Breast epithelium (tissue), 4 donors: ENCODE measurements at regions not wholly inside any gene's neighbourhood (a gene's known extent, or its start where the extent isn't known, plus 50 kb on each side); places are given as distances from the start of the nearest gene placed in this dataset.

Source experiments
- DNase-seq, 2 donors: peaks; one replicate each; pipeline ENCODE4 v3.0.0-alpha.2; 2019; ENCODE audit warnings: low spot score in 2 of 2
- H3K27ac ChIP-seq, 2 donors: fragments of 200-600 bp; sonication (generic) in 1 of 2; one replicate each; pipeline ENCODE4 v1.5.1; 2016 to 2019; ENCODE audit warnings: mild to moderate bottlenecking in 1 of 2
- H3K27me3 ChIP-seq, 2 donors: fragments of 200-600 bp; sonication (generic) in 1 of 2; one replicate each; pipeline versions ENCODE4 v1.5.1 to v1.6.0; 2017 to 2019; ENCODE audit warnings: control low read depth in 1 of 2, mild to moderate bottlenecking in 1 of 2
- H3K36me3 ChIP-seq: fragments of 200-600 bp; one replicate; pipeline ENCODE4 v1.5.1; 2019
- H3K4me1 ChIP-seq, 2 donors: fragments of 200-600 bp; sonication (generic); one replicate each; pipeline ENCODE4 v1.5.1; 2016 to 2019; ENCODE audit warnings: control low read depth in 1 of 2
- H3K4me3 ChIP-seq, 3 donors: fragments of 200-600 bp; sonication (generic); 1 replicate in 2 of 3; 2 replicates in 1 of 3; pipeline ENCODE4 v1.5.1; 2016 to 2019; ENCODE audit warnings: mild to moderate bottlenecking in 3 of 3, moderate library complexity in 2 of 3
- H3K9me3 ChIP-seq, 2 donors: fragments of 200-600 bp; sonication (generic) in 1 of 2; one replicate each; pipeline ENCODE4 v1.5.1; 2016 to 2019; ENCODE audit warnings: control low read depth in 1 of 2
- POLR2A ChIP-seq: fragments of 450-650 bp; IDR thresholded peaks from one replicate; pipeline ENCODE4 v1.6.1; 2016; ENCODE audit warnings: antibody characterized with exemption, mild to moderate bottlenecking, moderate library complexity
- POLR2AphosphoS5 ChIP-seq, 3 donors: sonication (generic); formaldehyde crosslinking; IDR thresholded peaks; one replicate each; pipeline ENCODE4 v1.6.1; 2017; ENCODE audit warnings: antibody characterized with exemption in 3 of 3
- intact Hi-C: fragments of 100-400 bp; cut with DNase I; formaldehyde crosslinking; loops from one replicate; pipeline ENCODE4 v1.15.1; 2023; ENCODE audit warnings: low total_unique reads
- TF ChIP-seq, protein P1 (sequence below), 3 donors: fragments of 450-650 bp; IDR thresholded peaks; one replicate each; pipeline ENCODE4 v1.5.1; 2016 to 2017; ENCODE audit warnings: antibody characterized with exemption in 3 of 3, mild to moderate bottlenecking in 3 of 3, moderate library complexity in 3 of 3

DNA sequence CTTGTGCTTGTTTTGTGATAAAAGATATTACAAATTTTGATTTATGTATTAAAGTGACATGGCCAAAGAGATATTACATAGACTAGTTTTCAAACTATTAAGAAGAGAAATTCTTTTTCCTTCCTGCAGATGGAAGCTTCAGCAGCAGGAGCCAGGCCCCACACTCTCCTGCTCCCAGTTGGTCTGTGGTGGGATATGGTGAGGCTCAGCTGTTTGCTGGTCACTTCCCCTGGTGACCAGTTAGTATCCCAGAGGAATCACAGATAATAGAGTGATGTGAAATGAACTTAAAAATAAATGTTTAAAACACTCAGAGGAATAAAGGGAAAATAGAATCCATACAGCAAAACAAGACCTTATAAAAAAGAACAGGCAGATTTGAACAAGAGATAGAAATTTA is 154.7 kb downstream of the KTN1 start:
- no peak for DNase-seq
- intact Hi-C loops, result no loop called here

DNA sequence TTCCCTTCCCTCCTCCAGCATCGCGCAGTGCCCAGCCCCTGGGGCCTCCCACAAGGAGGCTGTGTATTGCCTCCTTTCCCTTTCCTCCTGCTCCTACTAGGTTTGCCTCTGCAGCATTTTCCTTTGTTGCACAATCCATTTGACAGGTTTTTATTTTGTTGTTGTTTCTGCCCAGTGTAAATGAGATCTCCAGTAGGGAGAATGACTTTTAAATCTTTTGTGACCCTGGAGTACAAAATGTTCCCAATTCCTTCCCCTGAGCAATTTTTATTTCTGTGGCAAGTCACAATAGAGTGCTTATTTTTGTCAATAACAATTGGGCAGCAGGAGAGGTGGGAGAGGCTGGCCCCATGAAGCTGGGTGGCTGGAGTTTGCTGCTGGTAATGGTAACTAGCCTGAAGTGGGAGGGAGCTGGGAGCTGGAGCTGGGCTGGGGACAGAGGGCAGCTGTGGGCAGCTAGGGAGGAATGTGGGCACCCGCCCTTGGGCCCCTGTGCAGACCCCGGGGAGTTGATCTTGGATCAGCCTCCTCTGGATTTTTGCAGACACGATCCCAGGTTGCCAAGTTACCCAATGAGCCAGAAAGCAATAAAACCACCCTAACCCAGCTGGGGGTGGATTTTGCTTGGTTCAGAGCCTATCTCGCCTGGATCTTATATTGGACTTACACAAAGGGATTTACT is 160.1 kb downstream of the KTN1 start:
- H3K27me3 ChIP-seq, result no peaks in the 10 kb centered on the region
- no peaks in the 10 kb centered on the region for H3K36me3 ChIP-seq
- no peak overlapping the region for H3K4me3 ChIP-seq
- peak overlapping the region; percentile 70 to 77 for H3K27ac ChIP-seq
- H3K9me3 ChIP-seq, result no peaks in the 10 kb centered on the region
- peak in 1 of 2 donors; percentile 55 for DNase-seq
- TF ChIP-seq POLR2AphosphoS5 (IDR thresholded peaks at IDR 0.05) (peak in 1 of 3 donors; percentile 56), POLR2A (no peak)
- intact Hi-C loops, result no loop called here
- peaks cover 0 to 10% of the 10 kb centered on the region in 2 donors for H3K4me1 ChIP-seq

More for the DNA sequence above, 154.7 kb downstream of the KTN1 start:
- no peaks in the 10 kb centered on the region for H3K4me1 ChIP-seq
- H3K36me3 ChIP-seq, result no peaks in the 10 kb centered on the region
- no peaks in the 10 kb centered on the region for H3K27me3 ChIP-seq
- H3K27ac ChIP-seq, result no peak overlapping the region
- H3K9me3 ChIP-seq, result no peaks in the 10 kb centered on the region
- H3K4me3 ChIP-seq, result no peak overlapping the region
- TF ChIP-seq POLR2AphosphoS5 (IDR thresholded peaks at IDR 0.05), result no peak
- TF ChIP-seq POLR2A, result no peak

DNA sequence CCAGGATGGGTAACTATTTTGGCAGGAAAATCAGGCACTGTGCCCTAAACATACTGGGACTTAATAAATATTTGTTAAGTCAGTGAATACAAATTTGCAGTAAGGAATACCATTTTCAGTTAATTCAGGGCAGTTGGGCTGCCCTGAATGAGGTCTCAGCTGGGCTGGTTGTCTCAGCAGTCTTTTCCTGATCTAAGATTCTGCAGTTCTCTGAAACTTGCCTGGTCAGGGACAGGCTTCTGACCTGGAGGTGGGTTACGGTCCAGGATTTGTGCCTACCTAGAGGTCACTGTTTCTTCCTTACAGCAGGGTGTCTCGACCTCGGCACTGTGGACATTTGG is 160.6 kb downstream of the KTN1 start:
- Histone ChIP-seq H3K9me3 (no peaks in the 10 kb centered on the region), H3K27ac (peak overlapping the region; percentile 70 to 77), H3K4me1 (peaks cover 0 to 10% of the 10 kb centered on the region in 2 donors), H3K36me3 (no peaks in the 10 kb centered on the region), H3K4me3 (no peak overlapping the region), H3K27me3 (no peaks in the 10 kb centered on the region)
- TF ChIP-seq POLR2A (no peak), POLR2AphosphoS5 (IDR thresholded peaks at IDR 0.05) (no peak)
- TF ChIP-seq, protein P1, sequence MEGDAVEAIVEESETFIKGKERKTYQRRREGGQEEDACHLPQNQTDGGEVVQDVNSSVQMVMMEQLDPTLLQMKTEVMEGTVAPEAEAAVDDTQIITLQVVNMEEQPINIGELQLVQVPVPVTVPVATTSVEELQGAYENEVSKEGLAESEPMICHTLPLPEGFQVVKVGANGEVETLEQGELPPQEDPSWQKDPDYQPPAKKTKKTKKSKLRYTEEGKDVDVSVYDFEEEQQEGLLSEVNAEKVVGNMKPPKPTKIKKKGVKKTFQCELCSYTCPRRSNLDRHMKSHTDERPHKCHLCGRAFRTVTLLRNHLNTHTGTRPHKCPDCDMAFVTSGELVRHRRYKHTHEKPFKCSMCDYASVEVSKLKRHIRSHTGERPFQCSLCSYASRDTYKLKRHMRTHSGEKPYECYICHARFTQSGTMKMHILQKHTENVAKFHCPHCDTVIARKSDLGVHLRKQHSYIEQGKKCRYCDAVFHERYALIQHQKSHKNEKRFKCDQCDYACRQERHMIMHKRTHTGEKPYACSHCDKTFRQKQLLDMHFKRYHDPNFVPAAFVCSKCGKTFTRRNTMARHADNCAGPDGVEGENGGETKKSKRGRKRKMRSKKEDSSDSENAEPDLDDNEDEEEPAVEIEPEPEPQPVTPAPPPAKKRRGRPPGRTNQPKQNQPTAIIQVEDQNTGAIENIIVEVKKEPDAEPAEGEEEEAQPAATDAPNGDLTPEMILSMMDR (IDR thresholded peaks at IDR 0.05), result no peak
- intact Hi-C loops, result no loop called here
- no peak for DNase-seq

DNA sequence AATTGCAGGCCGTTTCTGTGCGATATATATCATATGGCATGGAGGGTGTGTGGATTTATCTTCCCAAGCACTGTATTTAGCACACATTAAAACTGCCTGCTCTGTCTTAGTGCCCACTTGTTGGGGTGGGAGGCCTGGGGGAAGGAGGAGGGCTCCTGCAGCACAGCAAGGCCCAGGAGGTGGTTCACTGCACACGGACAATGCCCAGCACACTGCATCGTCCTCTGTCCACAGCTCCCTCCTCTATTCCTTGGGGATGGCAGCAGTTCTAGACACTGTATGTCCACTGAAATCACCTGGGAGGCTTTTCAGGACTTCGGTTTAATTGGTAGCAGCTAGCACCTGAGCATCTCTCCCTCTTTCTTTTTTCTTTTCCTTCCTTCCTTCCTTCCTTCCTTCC is 161.2 kb downstream of the KTN1 start:
- Histone ChIP-seq H3K4me1 (peaks cover 0 to 10% of the 10 kb centered on the region in 2 donors), H3K27ac (peak overlapping the region; percentile 70 to 77), H3K9me3 (no peaks in the 10 kb centered on the region), H3K36me3 (no peaks in the 10 kb centered on the region), H3K27me3 (no peaks in the 10 kb centered on the region), H3K4me3 (no peak overlapping the region)
- TF ChIP-seq, protein P1 (IDR thresholded peaks at IDR 0.05), result no peak
- TF ChIP-seq POLR2AphosphoS5 (IDR thresholded peaks at IDR 0.05) (no peak), POLR2A (no peak)
- DNase-seq, result no peak
- intact Hi-C loops, result no loop called here

DNA sequence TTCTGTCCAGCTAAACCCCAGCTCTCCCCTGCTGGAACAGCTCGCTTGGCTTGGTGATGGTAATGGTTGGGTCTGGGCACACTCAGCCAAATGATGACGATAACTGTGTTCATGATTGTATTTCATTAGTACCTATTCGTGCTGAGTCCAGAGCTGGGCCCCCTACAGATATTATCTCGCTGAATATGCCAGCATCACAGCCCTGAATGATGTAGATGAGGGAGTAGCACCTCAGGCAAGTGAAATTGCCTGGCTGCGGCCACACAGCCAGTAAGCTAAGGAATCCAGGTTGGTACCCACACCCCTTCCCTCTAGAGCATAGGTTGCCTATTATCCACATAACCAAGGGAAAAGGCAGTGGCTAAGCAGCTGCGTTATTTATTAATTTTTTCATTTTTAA is 163.5 kb downstream of the KTN1 start:
- H3K36me3 ChIP-seq, result no peaks in the 10 kb centered on the region
- no peak overlapping the region for H3K4me3 ChIP-seq
- intact Hi-C loops, result no loop called here
- no peaks in the 10 kb centered on the region for H3K27me3 ChIP-seq
- no peaks in the 10 kb centered on the region for H3K9me3 ChIP-seq
- DNase-seq, result no peak
- H3K4me1 ChIP-seq, result peaks cover 0 to 10% of the 10 kb centered on the region in 2 donors
- TF ChIP-seq POLR2AphosphoS5 (IDR thresholded peaks at IDR 0.05), result no peak
- no peak for TF ChIP-seq POLR2A
- TF ChIP-seq, protein P1 (IDR thresholded peaks at IDR 0.05), result no peak
- H3K27ac ChIP-seq, result no peak overlapping the region

DNA sequence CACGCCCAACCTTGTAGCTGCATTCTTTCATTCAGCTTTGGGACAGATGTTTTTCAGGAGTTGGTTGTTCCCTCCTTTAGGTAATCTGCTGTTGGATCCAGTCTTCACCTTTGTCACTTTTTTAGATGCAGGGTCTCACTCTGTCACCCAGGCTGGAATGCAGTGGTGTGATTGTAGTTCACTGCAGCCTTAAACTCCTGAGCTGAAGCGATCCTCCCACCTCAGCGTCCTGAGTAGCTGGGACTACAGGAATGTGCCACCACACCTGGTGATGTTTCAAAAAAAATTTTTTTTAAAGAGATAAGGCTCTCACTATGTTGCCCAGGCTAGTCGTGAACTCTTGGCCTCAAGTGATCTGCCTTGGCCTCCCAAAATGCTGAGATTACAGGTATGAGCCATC is 164.3 kb downstream of the KTN1 start:
- Histone ChIP-seq H3K27ac (no peak overlapping the region), H3K27me3 (no peaks in the 10 kb centered on the region), H3K4me3 (no peak overlapping the region), H3K9me3 (no peaks in the 10 kb centered on the region), H3K36me3 (no peaks in the 10 kb centered on the region), H3K4me1 (peaks cover 0 to 10% of the 10 kb centered on the region in 2 donors)
- intact Hi-C loops, result no loop called here
- DNase-seq, result no peak
- TF ChIP-seq, protein P1 (IDR thresholded peaks at IDR 0.05), result no peak
- TF ChIP-seq POLR2AphosphoS5 (IDR thresholded peaks at IDR 0.05) (no peak), POLR2A (no peak)
